HCT116 (cell line): ENCODE measurements at regions not wholly inside any gene's neighbourhood (a gene's known extent, or its start where the extent isn't known, plus 50 kb on each side); places are given as distances from the start of the nearest gene placed in this dataset.

Source experiments
- ATAC-seq: fragments of 200-7000 bp; cut with Tn5 transposase; 2 replicates; pipeline ENCODE4 v1.9.1; 2020; ENCODE audit warnings: mild to moderate bottlenecking, moderate library complexity
- BruUV-seq: library from RNA; stranded (reverse); fragments of 400-500 nt; replicated peaks from 2 replicates; lab custom pipeline; 2021; lab: Mats Ljungman, UMichigan
- CTCF ChIA-PET: fragments of 300-600 bp; sonication (Branson Sonifier 250); formaldehyde crosslinking; loops from one replicate; lab custom pipeline; 2021; ENCODE audit warnings: antibody characterized with exemption; lab: Charles Lee
- POLR2A ChIA-PET: fragments of 300-600, 350-600 bp; sonication (Branson Sonifier 250); formaldehyde crosslinking; loops from one replicate; lab custom pipeline; 2021; ENCODE audit warnings: antibody characterized with exemption; lab: Charles Lee
- RAD21 ChIA-PET, 2 experiments: fragments of 300-600 bp; sonication (Branson Sonifier 250); formaldehyde crosslinking; loops; one replicate each; lab custom pipeline; 2023; ENCODE audit warnings: low total read pairs in 2 of 2; ENCODE audit not compliant: uncharacterized antibody in 2 of 2, unreplicated experiment in 2 of 2, low non-redundant PET in 1 of 2; lab: Charles Lee
- DNase-seq: peaks from one replicate; pipeline ENCODE4 v3.0.0-alpha.2; 2010; ENCODE audit warnings: low read depth, low spot score
- H2AFZ ChIP-seq: fragments of 200-600 bp; shearing (Covaris generic), sonication (generic); 2 replicates; pipeline ENCODE4 v1.6.1; 2017; ENCODE audit warnings: low read depth, mixed run types, mixed read lengths, antibody characterized with exemption, low read length; ENCODE audit not compliant: poor library complexity, severe bottlenecking
- H3K27ac ChIP-seq: 2 replicates; pipeline ENCODE4 v1.5.1; 2012; ENCODE audit warnings: low read depth, low read length
- H3K27me3 ChIP-seq: fragments of 200-600 bp; sonication (generic); 2 replicates; pipeline ENCODE4 v1.6.1; 2016; ENCODE audit warnings: mixed run types, low read length, mixed read lengths; ENCODE audit not compliant: insufficient read depth
- H3K36me3 ChIP-seq, 2 experiments: fragments of 200-500 bp in 1 of 2; fragments of 200-600 bp in 1 of 2; sonication (Bioruptor generic) in 1 of 2; sonication (generic) in 1 of 2; 2 replicates each; pipeline versions ENCODE4 v1.5.1 to v1.6.1; 2014 to 2016; ENCODE audit warnings: low read length in 2 of 2, inconsistent platforms in 1 of 2, mixed read lengths in 1 of 2, mixed run types in 1 of 2; ENCODE audit not compliant: insufficient read depth in 2 of 2, control insufficient read depth in 1 of 2
- H3K4me1 ChIP-seq, 2 experiments: fragments of 200-600 bp in 1 of 2; sonication (generic) in 1 of 2; 2 replicates each; pipeline versions ENCODE4 v1.5.1 to v1.6.1; 2012 to 2017; ENCODE audit warnings: low read length in 2 of 2, inconsistent platforms in 1 of 2, mild to moderate bottlenecking in 1 of 2, mixed read lengths in 1 of 2, mixed run types in 1 of 2, moderate library complexity in 1 of 2; ENCODE audit not compliant: insufficient read depth in 2 of 2, control insufficient read depth in 1 of 2
- H3K4me2 ChIP-seq: fragments of 200-600 bp; sonication (generic); 2 replicates; pipeline ENCODE4 v1.6.1; 2017; ENCODE audit warnings: mixed run types, low read length, mixed read lengths
- H3K4me3 ChIP-seq, 2 experiments: fragments of 200-600 bp in 1 of 2; sonication (generic) in 1 of 2; replicated peaks in 1 of 2; 2 replicates each; pipeline ENCODE4 v1.5.1; 2011 to 2016; ENCODE audit warnings: low read length in 2 of 2, control low read depth in 1 of 2, low read depth in 1 of 2, mild to moderate bottlenecking in 1 of 2, mixed read lengths in 1 of 2, mixed run types in 1 of 2
- H3K79me2 ChIP-seq: fragments of 200-600 bp; sonication (generic); 2 replicates; pipeline ENCODE4 v1.6.1; 2017; ENCODE audit warnings: mild to moderate bottlenecking, mixed run types, low read length, moderate library complexity, mixed read lengths; ENCODE audit not compliant: insufficient read depth
- H3K9ac ChIP-seq: fragments of 200-600 bp; sonication (generic); 2 replicates; pipeline ENCODE4 v1.6.1; 2016; ENCODE audit warnings: low read length, mixed read lengths
- H3K9me2 ChIP-seq: fragments of 200-600 bp; sonication (generic), shearing (Covaris generic); 2 replicates; pipeline ENCODE4 v1.6.1; 2017; ENCODE audit warnings: mixed run types, mild to moderate bottlenecking, moderate library complexity; ENCODE audit not compliant: insufficient read depth
- H3K9me3 ChIP-seq, 2 experiments: fragments of 200-500 bp in 1 of 2; fragments of 200-600 bp in 1 of 2; sonication (Bioruptor generic) in 1 of 2; sonication (generic) in 1 of 2; 2 replicates each; pipeline ENCODE4 v1.6.1; 2014 to 2017; ENCODE audit warnings: low read length in 2 of 2, mixed read lengths in 2 of 2, inconsistent platforms in 1 of 2, low read depth in 1 of 2, mild to moderate bottlenecking in 1 of 2, mixed run types in 1 of 2, moderate library complexity in 1 of 2; ENCODE audit not compliant: control insufficient read depth in 1 of 2, insufficient read depth in 1 of 2
- H4K20me1 ChIP-seq: fragments of 200-600 bp; sonication (generic), shearing (Covaris generic); 2 replicates; pipeline ENCODE4 v1.6.1; 2017; ENCODE audit warnings: mixed run types, mild to moderate bottlenecking, moderate library complexity; ENCODE audit not compliant: insufficient read depth
- CBX3 ChIP-seq: IDR thresholded peaks from 2 replicates; pipeline ENCODE4 v1.6.1; 2012; ENCODE audit warnings: low read depth
- EGR1 ChIP-seq: IDR thresholded peaks from 2 replicates; pipeline ENCODE4 v1.6.1; 2012; ENCODE audit warnings: low read depth
- ELF1 ChIP-seq: IDR thresholded peaks from 2 replicates; pipeline ENCODE4 v1.6.1; 2012; ENCODE audit warnings: low read depth, borderline replicate concordance
- EZH2 ChIP-seq: fragments of 200-600 bp; sonication (generic); IDR thresholded peaks from 2 replicates; pipeline ENCODE4 v1.6.1; 2017; ENCODE audit warnings: antibody characterized with exemption, mixed run types
- EZH2phosphoT487 ChIP-seq: fragments of 200-600 bp; IDR thresholded peaks from 2 replicates; pipeline ENCODE4 v1.6.1; 2018; ENCODE audit warnings: antibody characterized with exemption, borderline replicate concordance
- FOSL1 ChIP-seq: IDR thresholded peaks from 2 replicates; pipeline ENCODE4 v1.6.1; 2012; ENCODE audit warnings: low read depth
- JUND ChIP-seq: IDR thresholded peaks from 2 replicates; pipeline ENCODE4 v1.6.1; 2012
- POLR2A ChIP-seq: IDR thresholded peaks from 2 replicates; pipeline ENCODE4 v1.7.0; 2011; ENCODE audit warnings: borderline replicate concordance; ENCODE audit not compliant: insufficient read depth, insufficient read length; ENCODE audit errors: extremely low read depth
- POLR2AphosphoS5 ChIP-seq: IDR thresholded peaks from 2 replicates; pipeline ENCODE4 v1.6.1; 2011; ENCODE audit warnings: mild to moderate bottlenecking, low read depth, low read length, moderate library complexity
- RAD21 ChIP-seq: IDR thresholded peaks from 2 replicates; pipeline ENCODE4 v1.6.1; 2012; ENCODE audit warnings: low read depth, mild to moderate bottlenecking
- REST ChIP-seq: IDR thresholded peaks from 2 replicates; pipeline ENCODE4 v1.6.1; 2012; ENCODE audit warnings: low read depth
- SIN3A ChIP-seq: IDR thresholded peaks from 2 replicates; pipeline ENCODE4 v1.6.1; 2012; ENCODE audit warnings: low read depth
- SP1 ChIP-seq: IDR thresholded peaks from 2 replicates; pipeline ENCODE4 v1.6.1; 2012; ENCODE audit warnings: low read depth
- SRF ChIP-seq: IDR thresholded peaks from 2 replicates; pipeline ENCODE4 v1.6.1; 2012; ENCODE audit warnings: low read depth
- TCF7L2 ChIP-seq: IDR thresholded peaks from 2 replicates; pipeline ENCODE4 v1.7.0; 2011; ENCODE audit warnings: borderline replicate concordance, inconsistent platforms; ENCODE audit not compliant: insufficient read depth, insufficient read length; ENCODE audit errors: extremely low read depth
- YY1 ChIP-seq: IDR thresholded peaks from 2 replicates; pipeline ENCODE4 v1.6.1; 2011; ENCODE audit warnings: low read length, low read depth, moderate library complexity, mild to moderate bottlenecking; ENCODE audit not compliant: insufficient replicate concordance; ENCODE audit errors: extremely low read depth
- ZBTB33 ChIP-seq: IDR thresholded peaks from 2 replicates; pipeline ENCODE4 v1.6.1; 2011; ENCODE audit warnings: mild to moderate bottlenecking, low read length, moderate library complexity; ENCODE audit not compliant: insufficient replicate concordance; ENCODE audit errors: extremely low read depth
- ZFX ChIP-seq: fragments of 450-650 bp; IDR thresholded peaks from 2 replicates; pipeline ENCODE4 v1.6.1; 2017
- ZNF274 ChIP-seq: fragments of 200-500 bp; sonication (Bioruptor generic); IDR thresholded peaks from 2 replicates; pipeline ENCODE4 v1.6.1; 2014; ENCODE audit warnings: mild to moderate bottlenecking, low read depth, low read length, inconsistent platforms
- intact Hi-C: fragments of 100-400 bp; cut with micrococcal nuclease; formaldehyde crosslinking; loops from 2 replicates; pipeline ENCODE4 v1.10.0; 2022
- TF ChIP-seq, protein P1 (sequence below), 3 experiments: fragments of 200-600 bp in 1 of 3; sonication (generic) in 1 of 3; IDR thresholded peaks in 2 of 3; conservative IDR thresholded peaks in 1 of 3; 2 replicates each; pipeline ENCODE4 v1.5.1; 2012 to 2017; ENCODE audit warnings: low read depth in 2 of 3, low read length in 2 of 3, antibody characterized with exemption in 1 of 3, borderline replicate concordance in 1 of 3, control low read depth in 1 of 3, mild to moderate bottlenecking in 1 of 3, mixed read lengths in 1 of 3, mixed run types in 1 of 3, moderate library complexity in 1 of 3; ENCODE audit not compliant: insufficient read depth in 1 of 3

DNA sequence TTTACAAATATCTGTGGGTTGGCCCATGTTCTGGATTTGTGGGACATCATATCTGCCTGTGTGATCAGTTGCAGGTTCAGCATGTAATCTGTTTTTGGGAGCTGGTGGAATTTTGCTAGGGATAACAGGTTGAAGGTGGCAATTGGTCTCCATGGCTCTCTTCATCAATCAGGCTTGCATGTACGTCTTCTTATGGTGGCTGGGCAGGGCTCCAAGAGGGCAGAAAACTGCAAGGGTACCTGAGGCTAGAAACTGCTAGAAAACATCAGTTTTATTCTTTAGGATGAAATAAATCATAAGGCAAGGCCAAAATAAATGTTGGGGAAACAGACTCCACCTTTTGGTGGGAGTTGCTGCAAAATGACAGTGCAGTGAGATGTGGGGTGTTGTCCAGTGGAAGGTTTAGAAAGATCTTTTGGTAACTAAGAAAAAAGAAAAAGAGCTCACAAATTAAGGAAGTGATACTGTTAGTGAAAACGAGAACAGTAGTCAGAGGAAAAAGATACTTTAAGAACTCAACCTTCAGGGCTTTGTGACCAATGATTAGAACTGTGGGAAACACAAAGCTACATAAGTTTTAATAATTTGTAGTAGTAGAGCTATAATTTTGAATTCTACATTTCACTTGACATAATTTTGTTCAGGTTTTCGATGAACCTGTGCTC, 300.7 kb upstream of the IZUMO3 start:
- Histone ChIP-seq H3K27ac (no peak overlapping the region), H3K9ac (no peak overlapping the region), H4K20me1 (no peaks in the 10 kb centered on the region), H3K79me2 (no peaks in the 10 kb centered on the region), H3K27me3 (no peaks in the 10 kb centered on the region), H3K4me1 (no peaks in the 10 kb centered on the region), H2AFZ (no peak overlapping the region), H3K4me3 (no peak overlapping the region), H3K4me2 (no peak overlapping the region), H3K36me3 (no peaks in the 10 kb centered on the region), H3K9me2 (no peaks in the 10 kb centered on the region), H3K9me3 (peaks cover 0 to 10% of the 10 kb centered on the region in 2 experiments; a peak in 2 of 4 replicates)
- TF ChIP-seq EZH2 = no peak
- TF ChIP-seq REST = no peak
- no peak for TF ChIP-seq YY1
- TF ChIP-seq SP1 = no peak
- TF ChIP-seq EGR1 = no peak
- no peak for TF ChIP-seq CBX3
- TF ChIP-seq ZFX = no peak
- TF ChIP-seq, protein P1, sequence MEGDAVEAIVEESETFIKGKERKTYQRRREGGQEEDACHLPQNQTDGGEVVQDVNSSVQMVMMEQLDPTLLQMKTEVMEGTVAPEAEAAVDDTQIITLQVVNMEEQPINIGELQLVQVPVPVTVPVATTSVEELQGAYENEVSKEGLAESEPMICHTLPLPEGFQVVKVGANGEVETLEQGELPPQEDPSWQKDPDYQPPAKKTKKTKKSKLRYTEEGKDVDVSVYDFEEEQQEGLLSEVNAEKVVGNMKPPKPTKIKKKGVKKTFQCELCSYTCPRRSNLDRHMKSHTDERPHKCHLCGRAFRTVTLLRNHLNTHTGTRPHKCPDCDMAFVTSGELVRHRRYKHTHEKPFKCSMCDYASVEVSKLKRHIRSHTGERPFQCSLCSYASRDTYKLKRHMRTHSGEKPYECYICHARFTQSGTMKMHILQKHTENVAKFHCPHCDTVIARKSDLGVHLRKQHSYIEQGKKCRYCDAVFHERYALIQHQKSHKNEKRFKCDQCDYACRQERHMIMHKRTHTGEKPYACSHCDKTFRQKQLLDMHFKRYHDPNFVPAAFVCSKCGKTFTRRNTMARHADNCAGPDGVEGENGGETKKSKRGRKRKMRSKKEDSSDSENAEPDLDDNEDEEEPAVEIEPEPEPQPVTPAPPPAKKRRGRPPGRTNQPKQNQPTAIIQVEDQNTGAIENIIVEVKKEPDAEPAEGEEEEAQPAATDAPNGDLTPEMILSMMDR (IDR thresholded peaks at IDR 0.05 in 2 of 3, conservative IDR thresholded peaks at IDR 0.05 in 1 of 3; ENCODE audit: borderline replicate concordance in 1 of 3, insufficient read depth in 1 of 3, low read depth in 2 of 3, low read length in 2 of 3) = no peak
- TF ChIP-seq ZBTB33 = no peak
- TF ChIP-seq SRF = no peak
- no peak for TF ChIP-seq SIN3A
- no peak for TF ChIP-seq POLR2AphosphoS5
- TF ChIP-seq JUND = no peak
- no peak for TF ChIP-seq ELF1
- no peak for TF ChIP-seq TCF7L2
- TF ChIP-seq RAD21 = no peak
- no peak for TF ChIP-seq ZNF274
- TF ChIP-seq EZH2phosphoT487 = no peak
- TF ChIP-seq POLR2A = no peak
- no peak for TF ChIP-seq FOSL1
- POLR2A ChIA-PET = no interaction called here
- BruUV-seq = no TSS peak
- RAD21 ChIA-PET = no interaction called here
- DNase-seq (no peak), ATAC-seq (no peak)
- intact Hi-C loops = no loop called here
- CTCF ChIA-PET = no interaction called here
